ENCODE measurements at regions not wholly inside any gene's neighbourhood (a gene's known extent, or its start where the extent isn't known, plus 50 kb on each side); places are given as distances from the start of the nearest gene placed in this dataset.

DNA sequence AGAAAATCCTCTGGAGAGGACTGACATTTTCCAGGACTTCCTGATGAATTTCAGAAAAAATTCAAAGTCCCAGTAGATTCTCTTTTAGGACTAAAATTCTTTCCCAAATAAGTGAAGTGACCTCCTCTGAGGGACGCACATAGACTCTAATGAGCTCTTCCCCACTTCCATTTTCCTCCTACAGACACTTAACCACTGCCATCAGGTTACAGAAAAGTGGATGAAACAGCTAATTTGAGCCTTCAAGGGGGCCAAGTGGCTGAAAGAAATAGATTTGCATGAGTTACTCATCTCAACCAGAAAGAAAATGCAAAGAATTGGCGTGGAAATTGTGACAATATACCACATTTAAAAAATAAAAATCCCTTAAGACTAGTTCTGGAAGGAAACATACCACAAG lies 185.3 kb upstream of the EDNRB start:
- ATAC-seq = no peak
- WGBS, 2 donors = 37 to 55% methylated on average over 2 of the region's 2 CpGs
- intact Hi-C loops (cut with DNase I) = no loop called here
- Histone ChIP-seq H3K9me3 (no peaks in the 10 kb centered on the region), H3K36me3 (replicated peaks in 1 of 2; ENCODE audit: insufficient read depth in 1 of 2, low read depth in 2 of 2) (no peaks in the 10 kb centered on the region), H3K4me1 (no peaks in the 10 kb centered on the region), H3K4me3 (no peak overlapping the region), H3K27ac (no peak overlapping the region), H3K27me3 (no peaks in the 10 kb centered on the region)
- no peak for TF ChIP-seq CTCF (IDR thresholded peaks at IDR 0.05)
- TF ChIP-seq POLR2A (IDR thresholded peaks at IDR 0.05) = no peak
- DNase-seq = no peak

DNA sequence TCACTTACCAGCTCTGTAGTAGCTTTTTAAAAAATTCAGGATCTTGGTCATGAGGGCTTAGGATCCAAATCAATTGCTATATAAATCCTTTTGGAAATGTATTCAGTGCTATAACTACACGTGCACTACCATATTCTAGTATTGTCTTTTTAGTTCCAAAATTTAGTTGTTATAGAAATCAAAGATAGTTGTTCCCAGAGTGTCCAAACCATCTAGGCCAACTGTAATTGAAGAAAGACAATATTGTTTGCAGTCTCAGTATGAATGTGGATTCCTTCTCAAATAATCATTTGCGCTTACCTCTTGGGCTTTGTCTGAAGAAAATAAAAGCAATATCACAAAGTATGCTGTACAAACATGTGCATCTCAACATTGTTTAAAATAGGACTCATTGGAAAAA lies 184.1 kb upstream of the EDNRB start:
- Histone ChIP-seq H3K9me3 (no peaks in the 10 kb centered on the region), H3K27ac (no peak overlapping the region), H3K4me3 (no peak overlapping the region), H3K4me1 (no peaks in the 10 kb centered on the region), H3K27me3 (no peaks in the 10 kb centered on the region), H3K36me3 (replicated peaks in 1 of 2; ENCODE audit: insufficient read depth in 1 of 2, low read depth in 2 of 2) (no peaks in the 10 kb centered on the region)
- intact Hi-C loops (cut with DNase I) = no loop called here
- ATAC-seq (no peak), DNase-seq (no peak)
- WGBS, 2 donors = 58% methylated on average over 2 of the region's 2 CpGs
- TF ChIP-seq CTCF (IDR thresholded peaks at IDR 0.05) (no peak), POLR2A (IDR thresholded peaks at IDR 0.05) (no peak)

GRCh38 chr13:78102121-78102677 lies 183.6 kb upstream of the EDNRB start:
- DNase-seq (peak in 3 of 4 donors; percentile 8 to 56 (median 19)), ATAC-seq (peak; percentile 76)
- H3K9me3 ChIP-seq = no peaks in the 10 kb centered on the region
- intact Hi-C loops (cut with DNase I) = no loop called here
- no peak overlapping the region for H3K4me3 ChIP-seq
- no peaks in the 10 kb centered on the region for H3K36me3 ChIP-seq (replicated peaks in 1 of 2; ENCODE audit: insufficient read depth in 1 of 2, low read depth in 2 of 2)
- 43 to 67% methylated on average over 4 of the region's 4 CpGs for WGBS, 2 donors
- no peak overlapping the region for H3K27ac ChIP-seq
- no peaks in the 10 kb centered on the region for H3K4me1 ChIP-seq
- TF ChIP-seq CTCF (IDR thresholded peaks at IDR 0.05) (no peak), POLR2A (IDR thresholded peaks at IDR 0.05) (no peak)
- no peaks in the 10 kb centered on the region for H3K27me3 ChIP-seq

DNA sequence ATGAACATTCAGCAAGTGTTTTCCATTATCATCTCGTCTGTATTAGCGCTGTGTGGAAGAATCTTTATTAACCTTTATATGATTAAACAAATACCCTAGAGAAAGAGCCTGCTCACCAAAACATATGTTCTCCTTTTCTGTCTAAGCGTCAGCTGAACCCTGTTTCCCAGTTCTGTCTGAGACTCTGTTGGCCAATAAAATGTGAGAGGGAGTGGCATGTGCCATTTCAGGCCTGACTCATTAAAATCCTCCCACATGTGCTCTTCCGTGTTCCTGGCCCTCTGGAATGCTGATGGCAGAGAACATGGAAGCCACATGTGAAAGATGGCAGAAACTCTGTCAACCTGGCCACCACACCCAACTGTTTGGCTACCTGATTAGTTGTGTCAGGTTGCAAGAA lies 181.9 kb upstream of the EDNRB start:
- H3K4me1 ChIP-seq = no peaks in the 10 kb centered on the region
- no peak for TF ChIP-seq CTCF (IDR thresholded peaks at IDR 0.05)
- no peak for TF ChIP-seq POLR2A (IDR thresholded peaks at IDR 0.05)
- H3K9me3 ChIP-seq = no peaks in the 10 kb centered on the region
- intact Hi-C loops (cut with DNase I) = no loop called here
- WGBS, 2 donors = 59 to 73% methylated on average over 4 of the region's 4 CpGs
- H3K4me3 ChIP-seq = no peak overlapping the region
- DNase-seq = no peak
- ATAC-seq = no peak
- H3K27ac ChIP-seq = no peak overlapping the region
- no peaks in the 10 kb centered on the region for H3K27me3 ChIP-seq
- H3K36me3 ChIP-seq (replicated peaks in 1 of 2; ENCODE audit: insufficient read depth in 1 of 2, low read depth in 2 of 2) = no peaks in the 10 kb centered on the region

DNA sequence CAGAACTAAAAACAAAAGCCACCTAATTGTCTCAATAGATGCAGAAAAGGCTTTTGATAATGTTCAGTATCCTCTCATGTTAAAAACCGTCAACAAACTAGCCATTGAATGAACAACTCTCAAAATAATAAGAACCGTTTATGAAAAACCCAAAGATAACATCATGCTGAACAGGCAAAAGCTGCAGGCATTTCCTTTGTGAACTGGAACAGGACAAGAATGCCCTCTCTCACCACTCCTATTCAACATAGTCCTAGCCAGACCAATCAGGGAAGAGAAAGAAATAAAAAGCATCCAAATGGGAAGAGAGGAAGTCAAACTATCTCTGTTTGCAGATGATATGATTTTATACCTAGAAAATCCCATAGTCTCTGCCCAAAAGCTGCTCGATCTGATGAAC lies 179.6 kb upstream of the EDNRB start:
- WGBS, 2 donors = 39 to 59% methylated on average over 3 of the region's 3 CpGs
- intact Hi-C loops (cut with DNase I) = no loop called here
- Histone ChIP-seq H3K27ac (no peak overlapping the region), H3K4me1 (no peaks in the 10 kb centered on the region), H3K27me3 (no peaks in the 10 kb centered on the region), H3K4me3 (no peak overlapping the region), H3K36me3 (replicated peaks in 1 of 2; ENCODE audit: insufficient read depth in 1 of 2, low read depth in 2 of 2) (no peaks in the 10 kb centered on the region), H3K9me3 (no peaks in the 10 kb centered on the region)
- ATAC-seq = no peak
- TF ChIP-seq POLR2A (IDR thresholded peaks at IDR 0.05) (no peak), CTCF (IDR thresholded peaks at IDR 0.05) (no peak)
- no peak for DNase-seq

Data from body of pancreas (tissue), 4 donors.